HEK293 (cell line): ENCODE measurements at regions not wholly inside any gene's neighbourhood (a gene's known extent, or its start where the extent isn't known, plus 50 kb on each side); places are given as distances from the start of the nearest gene placed in this dataset.

Source experiments
- BCL11B ChIP-seq: fragments of 450-650 bp; formaldehyde crosslinking; IDR thresholded peaks from 2 replicates; pipeline ENCODE4 v1.5.1; 2016; ENCODE audit warnings: low read depth, missing biosample characterization, missing genetic modification characterization
- GLIS1 ChIP-seq: fragments of 450-650 bp; formaldehyde crosslinking; IDR thresholded peaks from 2 replicates; pipeline ENCODE4 v1.5.1; 2016; ENCODE audit warnings: missing biosample characterization, missing genetic modification characterization
- SCRT1 ChIP-seq: fragments of 450-650 bp; formaldehyde crosslinking; IDR thresholded peaks from 2 replicates; pipeline ENCODE4 v1.5.1; 2016; ENCODE audit warnings: missing biosample characterization, missing genetic modification characterization, borderline replicate concordance
- SCRT2 ChIP-seq: fragments of 450-650 bp; formaldehyde crosslinking; IDR thresholded peaks from 2 replicates; pipeline ENCODE4 v1.5.1; 2016; ENCODE audit warnings: missing biosample characterization, missing genetic modification characterization
- SP2 ChIP-seq: fragments of 450-650 bp; formaldehyde crosslinking; IDR thresholded peaks from 2 replicates; pipeline ENCODE4 v1.5.1; 2016; ENCODE audit warnings: missing biosample characterization, missing genetic modification characterization
- YY2 ChIP-seq: fragments of 450-650 bp; formaldehyde crosslinking; IDR thresholded peaks from 2 replicates; pipeline ENCODE4 v1.5.1; 2016; ENCODE audit warnings: missing biosample characterization, missing genetic modification characterization
- ZBTB1 ChIP-seq: fragments of 450-650 bp; formaldehyde crosslinking; IDR thresholded peaks from 2 replicates; pipeline ENCODE4 v1.5.1; 2016; ENCODE audit warnings: missing biosample characterization, missing genetic modification characterization
- ZNF112 ChIP-seq: fragments of 450-650 bp; formaldehyde crosslinking; IDR thresholded peaks from 2 replicates; pipeline ENCODE4 v1.5.0; 2017; ENCODE audit warnings: missing biosample characterization, missing genetic modification characterization
- ZNF138 ChIP-seq: fragments of 450-650 bp; formaldehyde crosslinking; IDR thresholded peaks from 2 replicates; pipeline ENCODE4 v1.5.1; 2016; ENCODE audit warnings: missing biosample characterization, missing genetic modification characterization, borderline replicate concordance
- ZNF16 ChIP-seq: fragments of 450-650 bp; formaldehyde crosslinking; IDR thresholded peaks from 2 replicates; pipeline ENCODE4 v1.5.1; 2016; ENCODE audit warnings: low read depth, missing biosample characterization, missing genetic modification characterization
- ZNF184 ChIP-seq: fragments of 450-650 bp; IDR thresholded peaks from 2 replicates; pipeline ENCODE4 v1.5.1; 2018; ENCODE audit warnings: missing biosample characterization, mild to moderate bottlenecking, missing genetic modification characterization
- ZNF24 ChIP-seq: fragments of 450-650 bp; formaldehyde crosslinking; IDR thresholded peaks from 2 replicates; pipeline ENCODE4 v1.5.1; 2016; ENCODE audit warnings: missing biosample characterization, missing genetic modification characterization
- ZNF248 ChIP-seq: fragments of 450-650 bp; formaldehyde crosslinking; IDR thresholded peaks from 2 replicates; pipeline ENCODE4 v1.5.1; 2017; ENCODE audit warnings: missing biosample characterization, missing genetic modification characterization
- ZNF266 ChIP-seq: fragments of 450-650 bp; formaldehyde crosslinking; IDR thresholded peaks from 2 replicates; pipeline ENCODE4 v1.5.1; 2016; ENCODE audit warnings: missing biosample characterization, missing genetic modification characterization, low read depth
- ZNF510 ChIP-seq: fragments of 450-650 bp; formaldehyde crosslinking; IDR thresholded peaks from 2 replicates; pipeline ENCODE4 v1.5.1; 2018; ENCODE audit warnings: mild to moderate bottlenecking, missing genetic modification characterization, missing biosample characterization; ENCODE audit not compliant: insufficient replicate concordance
- ZNF514 ChIP-seq: fragments of 450-650 bp; formaldehyde crosslinking; IDR thresholded peaks from 2 replicates; pipeline ENCODE4 v1.5.1; 2016; ENCODE audit warnings: missing biosample characterization, missing genetic modification characterization
- ZNF521 ChIP-seq: fragments of 450-650 bp; formaldehyde crosslinking; IDR thresholded peaks from 2 replicates; pipeline ENCODE4 v1.5.1; 2017; ENCODE audit warnings: missing biosample characterization, mild to moderate bottlenecking, missing genetic modification characterization
- ZNF529 ChIP-seq: fragments of 450-650 bp; formaldehyde crosslinking; IDR thresholded peaks from 2 replicates; pipeline ENCODE4 v1.5.1; 2017; ENCODE audit warnings: missing genetic modification characterization, missing biosample characterization; ENCODE audit not compliant: insufficient replicate concordance
- ZNF530 ChIP-seq: fragments of 450-650 bp; formaldehyde crosslinking; IDR thresholded peaks from 2 replicates; pipeline ENCODE4 v1.5.1; 2016; ENCODE audit warnings: low read depth, missing biosample characterization, missing genetic modification characterization
- ZNF548 ChIP-seq: fragments of 450-650 bp; formaldehyde crosslinking; IDR thresholded peaks from 2 replicates; pipeline ENCODE4 v1.5.1; 2016; ENCODE audit warnings: missing biosample characterization, missing genetic modification characterization
- ZNF561 ChIP-seq: fragments of 450-650 bp; IDR thresholded peaks from 2 replicates; pipeline ENCODE4 v1.5.1; 2018; ENCODE audit warnings: missing biosample characterization, missing genetic modification characterization, borderline replicate concordance
- ZNF585B ChIP-seq: fragments of 450-650 bp; formaldehyde crosslinking; IDR thresholded peaks from 2 replicates; pipeline ENCODE4 v1.5.1; 2016; ENCODE audit warnings: missing biosample characterization, missing genetic modification characterization
- ZNF76 ChIP-seq: fragments of 450-650 bp; formaldehyde crosslinking; IDR thresholded peaks from 2 replicates; pipeline ENCODE4; 2016; ENCODE audit warnings: low read depth, missing biosample characterization, missing genetic modification characterization, borderline replicate concordance
- ZNF837 ChIP-seq: fragments of 450-650 bp; formaldehyde crosslinking; IDR thresholded peaks from 2 replicates; pipeline ENCODE4 v1.5.1; 2016; ENCODE audit warnings: missing biosample characterization, missing genetic modification characterization
- ZNF843 ChIP-seq: fragments of 450-650 bp; formaldehyde crosslinking; IDR thresholded peaks from 2 replicates; pipeline ENCODE4 v1.5.1; 2016; ENCODE audit warnings: missing biosample characterization, missing genetic modification characterization
- TF ChIP-seq, protein P1 (sequence below): sonication (generic); formaldehyde crosslinking; IDR thresholded peaks from 2 replicates; pipeline ENCODE4 v1.8.1; 2022; ENCODE audit warnings: mild to moderate bottlenecking, moderate library complexity, missing genetic modification reagents
- TF ChIP-seq, protein P2 (sequence below): fragments of 450-650 bp; formaldehyde crosslinking; IDR thresholded peaks from 2 replicates; pipeline ENCODE4 v1.5.1; 2017; ENCODE audit warnings: missing biosample characterization, missing genetic modification characterization
- TF ChIP-seq, protein P3 (sequence below): fragments of 450-650 bp; formaldehyde crosslinking; IDR thresholded peaks from 2 replicates; pipeline ENCODE4 v1.5.1; 2016; ENCODE audit warnings: missing biosample characterization, missing genetic modification characterization
- TF ChIP-seq, protein P4 (sequence below): fragments of 450-650 bp; formaldehyde crosslinking; IDR thresholded peaks from 2 replicates; pipeline ENCODE4 v1.5.1; 2017; ENCODE audit warnings: missing biosample characterization, missing genetic modification characterization
- TF ChIP-seq, protein P5 (sequence below): fragments of 450-650 bp; formaldehyde crosslinking; IDR thresholded peaks from 2 replicates; pipeline ENCODE4 v1.5.1; 2016; ENCODE audit warnings: missing biosample characterization, missing genetic modification characterization
- TF ChIP-seq, protein P6 (sequence below): fragments of 450-650 bp; formaldehyde crosslinking; IDR thresholded peaks from 2 replicates; pipeline ENCODE4 v1.5.1; 2016; ENCODE audit warnings: missing biosample characterization, missing genetic modification characterization
- TF ChIP-seq, protein P7 (sequence below): fragments of 450-650 bp; formaldehyde crosslinking; IDR thresholded peaks from 2 replicates; pipeline ENCODE4 v1.5.1; 2016; ENCODE audit warnings: missing biosample characterization, missing genetic modification characterization

DNA sequence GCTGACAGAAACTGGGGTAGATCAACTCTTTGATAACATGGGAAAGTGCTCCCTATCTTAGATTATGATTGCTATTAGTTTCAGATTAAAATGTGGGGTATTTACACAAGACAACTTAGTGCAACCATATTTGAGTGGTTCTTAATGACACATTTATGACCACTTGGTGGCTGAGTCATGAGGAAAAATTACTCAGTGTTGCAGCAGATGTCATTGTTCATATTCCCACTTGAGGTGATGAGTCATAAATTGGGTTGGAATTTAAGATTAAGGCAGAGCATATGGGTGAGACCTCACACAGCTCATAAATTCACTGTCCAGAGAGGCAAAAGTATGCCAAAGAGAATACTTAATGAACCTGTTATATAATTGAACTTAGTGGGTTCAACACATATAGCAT lies 408.3 kb downstream of the DMRT2 start (continued):
- TF ChIP-seq, protein P1, sequence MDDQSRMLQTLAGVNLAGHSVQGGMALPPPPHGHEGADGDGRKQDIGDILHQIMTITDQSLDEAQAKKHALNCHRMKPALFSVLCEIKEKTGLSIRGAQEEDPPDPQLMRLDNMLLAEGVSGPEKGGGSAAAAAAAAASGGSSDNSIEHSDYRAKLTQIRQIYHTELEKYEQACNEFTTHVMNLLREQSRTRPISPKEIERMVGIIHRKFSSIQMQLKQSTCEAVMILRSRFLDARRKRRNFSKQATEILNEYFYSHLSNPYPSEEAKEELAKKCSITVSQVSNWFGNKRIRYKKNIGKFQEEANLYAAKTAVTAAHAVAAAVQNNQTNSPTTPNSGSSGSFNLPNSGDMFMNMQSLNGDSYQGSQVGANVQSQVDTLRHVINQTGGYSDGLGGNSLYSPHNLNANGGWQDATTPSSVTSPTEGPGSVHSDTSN: no peak
- TF ChIP-seq BCL11B (tag by site-specific recombination) (peak; percentile 79; the same call in 1 of the 2 replicates), ZNF585B (tag by site-specific recombination) (no peak), ZNF24 (peak; percentile 98), YY2 (tag by site-specific recombination) (peak; percentile 79), ZNF16 (tag by site-specific recombination) (no peak), ZNF138 (no peak), ZNF184 (peak; percentile 89), ZNF521 (tag by site-specific recombination) (no peak), ZNF837 (tag by site-specific recombination) (no peak), ZNF266 (no peak), ZNF529 (tag by site-specific recombination) (peak; percentile 55), SCRT1 (tag by site-specific recombination) (no peak), SP2 (tag by site-specific recombination) (0 out of 2 replicates have a peak, but pooled peaks have one; percentile 20), ZBTB1 (tag by site-specific recombination) (peak; percentile 93), ZNF510 (tag by site-specific recombination) (no peak), ZNF530 (no peak), GLIS1 (tag by site-specific recombination) (peak; percentile 87), ZNF248 (tag by site-specific recombination) (no peak), ZNF561 (tag by site-specific recombination) (peak; percentile 90), ZNF514 (tag by site-specific recombination) (no peak), ZNF843 (tag by site-specific recombination) (peak; percentile 97), ZNF112 (tag by site-specific recombination) (no peak), SCRT2 (peak; percentile 76), ZNF548 (tag by site-specific recombination) (no peak), ZNF76 (peak; percentile 66; the same call in 1 of the 2 replicates)
- TF ChIP-seq, protein P2, sequence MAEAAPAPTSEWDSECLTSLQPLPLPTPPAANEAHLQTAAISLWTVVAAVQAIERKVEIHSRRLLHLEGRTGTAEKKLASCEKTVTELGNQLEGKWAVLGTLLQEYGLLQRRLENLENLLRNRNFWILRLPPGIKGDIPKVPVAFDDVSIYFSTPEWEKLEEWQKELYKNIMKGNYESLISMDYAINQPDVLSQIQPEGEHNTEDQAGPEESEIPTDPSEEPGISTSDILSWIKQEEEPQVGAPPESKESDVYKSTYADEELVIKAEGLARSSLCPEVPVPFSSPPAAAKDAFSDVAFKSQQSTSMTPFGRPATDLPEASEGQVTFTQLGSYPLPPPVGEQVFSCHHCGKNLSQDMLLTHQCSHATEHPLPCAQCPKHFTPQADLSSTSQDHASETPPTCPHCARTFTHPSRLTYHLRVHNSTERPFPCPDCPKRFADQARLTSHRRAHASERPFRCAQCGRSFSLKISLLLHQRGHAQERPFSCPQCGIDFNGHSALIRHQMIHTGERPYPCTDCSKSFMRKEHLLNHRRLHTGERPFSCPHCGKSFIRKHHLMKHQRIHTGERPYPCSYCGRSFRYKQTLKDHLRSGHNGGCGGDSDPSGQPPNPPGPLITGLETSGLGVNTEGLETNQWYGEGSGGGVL: peak; percentile 83
- TF ChIP-seq, protein P3, sequence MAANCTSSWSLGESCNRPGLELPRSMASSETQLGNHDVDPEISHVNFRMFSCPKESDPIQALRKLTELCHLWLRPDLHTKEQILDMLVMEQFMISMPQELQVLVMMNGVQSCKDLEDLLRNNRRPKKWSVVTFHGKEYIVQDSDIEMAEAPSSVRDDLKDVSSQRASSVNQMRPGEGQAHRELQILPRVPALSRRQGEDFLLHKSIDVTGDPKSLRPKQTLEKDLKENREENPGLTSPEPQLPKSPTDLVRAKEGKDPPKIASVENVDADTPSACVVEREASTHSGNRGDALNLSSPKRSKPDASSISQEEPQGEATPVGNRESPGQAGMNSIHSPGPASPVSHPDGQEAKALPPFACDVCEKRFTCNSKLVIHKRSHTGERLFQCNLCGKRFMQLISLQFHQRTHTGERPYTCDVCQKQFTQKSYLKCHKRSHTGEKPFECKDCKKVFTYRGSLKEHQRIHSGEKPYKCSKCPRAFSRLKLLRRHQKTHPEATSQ (tag by site-specific recombination): no peak
- TF ChIP-seq, protein P4, sequence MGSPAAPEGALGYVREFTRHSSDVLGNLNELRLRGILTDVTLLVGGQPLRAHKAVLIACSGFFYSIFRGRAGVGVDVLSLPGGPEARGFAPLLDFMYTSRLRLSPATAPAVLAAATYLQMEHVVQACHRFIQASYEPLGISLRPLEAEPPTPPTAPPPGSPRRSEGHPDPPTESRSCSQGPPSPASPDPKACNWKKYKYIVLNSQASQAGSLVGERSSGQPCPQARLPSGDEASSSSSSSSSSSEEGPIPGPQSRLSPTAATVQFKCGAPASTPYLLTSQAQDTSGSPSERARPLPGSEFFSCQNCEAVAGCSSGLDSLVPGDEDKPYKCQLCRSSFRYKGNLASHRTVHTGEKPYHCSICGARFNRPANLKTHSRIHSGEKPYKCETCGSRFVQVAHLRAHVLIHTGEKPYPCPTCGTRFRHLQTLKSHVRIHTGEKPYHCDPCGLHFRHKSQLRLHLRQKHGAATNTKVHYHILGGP (tag by site-specific recombination): 0 out of 2 replicates have a peak, but pooled peaks have one; percentile 67
- TF ChIP-seq, protein P5, sequence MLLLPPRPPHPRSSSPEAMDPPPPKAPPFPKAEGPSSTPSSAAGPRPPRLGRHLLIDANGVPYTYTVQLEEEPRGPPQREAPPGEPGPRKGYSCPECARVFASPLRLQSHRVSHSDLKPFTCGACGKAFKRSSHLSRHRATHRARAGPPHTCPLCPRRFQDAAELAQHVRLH (tag by site-specific recombination): peak; percentile 95
- TF ChIP-seq, protein P6, sequence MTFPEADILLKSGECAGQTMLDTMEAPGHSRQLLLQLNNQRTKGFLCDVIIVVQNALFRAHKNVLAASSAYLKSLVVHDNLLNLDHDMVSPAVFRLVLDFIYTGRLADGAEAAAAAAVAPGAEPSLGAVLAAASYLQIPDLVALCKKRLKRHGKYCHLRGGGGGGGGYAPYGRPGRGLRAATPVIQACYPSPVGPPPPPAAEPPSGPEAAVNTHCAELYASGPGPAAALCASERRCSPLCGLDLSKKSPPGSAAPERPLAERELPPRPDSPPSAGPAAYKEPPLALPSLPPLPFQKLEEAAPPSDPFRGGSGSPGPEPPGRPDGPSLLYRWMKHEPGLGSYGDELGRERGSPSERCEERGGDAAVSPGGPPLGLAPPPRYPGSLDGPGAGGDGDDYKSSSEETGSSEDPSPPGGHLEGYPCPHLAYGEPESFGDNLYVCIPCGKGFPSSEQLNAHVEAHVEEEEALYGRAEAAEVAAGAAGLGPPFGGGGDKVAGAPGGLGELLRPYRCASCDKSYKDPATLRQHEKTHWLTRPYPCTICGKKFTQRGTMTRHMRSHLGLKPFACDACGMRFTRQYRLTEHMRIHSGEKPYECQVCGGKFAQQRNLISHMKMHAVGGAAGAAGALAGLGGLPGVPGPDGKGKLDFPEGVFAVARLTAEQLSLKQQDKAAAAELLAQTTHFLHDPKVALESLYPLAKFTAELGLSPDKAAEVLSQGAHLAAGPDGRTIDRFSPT (tag by site-specific recombination): peak; percentile 97
- TF ChIP-seq, protein P7, sequence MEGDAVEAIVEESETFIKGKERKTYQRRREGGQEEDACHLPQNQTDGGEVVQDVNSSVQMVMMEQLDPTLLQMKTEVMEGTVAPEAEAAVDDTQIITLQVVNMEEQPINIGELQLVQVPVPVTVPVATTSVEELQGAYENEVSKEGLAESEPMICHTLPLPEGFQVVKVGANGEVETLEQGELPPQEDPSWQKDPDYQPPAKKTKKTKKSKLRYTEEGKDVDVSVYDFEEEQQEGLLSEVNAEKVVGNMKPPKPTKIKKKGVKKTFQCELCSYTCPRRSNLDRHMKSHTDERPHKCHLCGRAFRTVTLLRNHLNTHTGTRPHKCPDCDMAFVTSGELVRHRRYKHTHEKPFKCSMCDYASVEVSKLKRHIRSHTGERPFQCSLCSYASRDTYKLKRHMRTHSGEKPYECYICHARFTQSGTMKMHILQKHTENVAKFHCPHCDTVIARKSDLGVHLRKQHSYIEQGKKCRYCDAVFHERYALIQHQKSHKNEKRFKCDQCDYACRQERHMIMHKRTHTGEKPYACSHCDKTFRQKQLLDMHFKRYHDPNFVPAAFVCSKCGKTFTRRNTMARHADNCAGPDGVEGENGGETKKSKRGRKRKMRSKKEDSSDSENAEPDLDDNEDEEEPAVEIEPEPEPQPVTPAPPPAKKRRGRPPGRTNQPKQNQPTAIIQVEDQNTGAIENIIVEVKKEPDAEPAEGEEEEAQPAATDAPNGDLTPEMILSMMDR (tag by site-specific recombination): no peak
